Retina (tissue), 1 donor: ENCODE measurements at regions not wholly inside any gene's neighbourhood (a gene's known extent, or its start where the extent isn't known, plus 50 kb on each side); places are given as distances from the start of the nearest gene placed in this dataset.
"Not testable (repeated sequence)": the region's sequence is repeated elsewhere in the genome, so short reads cannot be mapped to it uniquely, and the experiment has no call there.

Experiments used
- DNase-seq: peaks from one replicate; pipeline ENCODE4 v3.0.0-alpha.2; 2016

- not testable (repeated sequence) for DNase-seq
These were observed 89.9 kb downstream of the PHLDA1 start for GRCh38 chr12:75941661-75942060.

GRCh38 chr12:75939016-75939642 lies 92.4 kb downstream of the PHLDA1 start:
- DNase-seq: no peak

- DNase-seq: no peak
These were observed 93.4 kb downstream of the PHLDA1 start for GRCh38 chr12:75938189-75938588.

- DNase-seq: no peak
These were observed 94.1 kb downstream of the PHLDA1 start for GRCh38 chr12:75937486-75937885.

GRCh38 chr12:75936515-75937440 lies 94.8 kb downstream of the PHLDA1 start:
- no peak for DNase-seq

- no peak for DNase-seq
These were observed 95.9 kb downstream of the PHLDA1 start for GRCh38 chr12:75935539-75936242.

GRCh38 chr12:75933101-75933500 lies 98.5 kb downstream of the PHLDA1 start:
- no peak for DNase-seq

- DNase-seq: no peak
These were observed 99.3 kb downstream of the PHLDA1 start for GRCh38 chr12:75932241-75932640.

- DNase-seq: no peak
These were observed 107.5 kb downstream of the PHLDA1 start for GRCh38 chr12:75923964-75924666.

GRCh38 chr12:75922944-75923642 lies 108.5 kb downstream of the PHLDA1 start:
- no peak for DNase-seq

GRCh38 chr12:75921622-75922289 lies 109.8 kb downstream of the PHLDA1 start:
- DNase-seq: no peak

GRCh38 chr12:75917715-75918114 lies 113.9 kb downstream of the PHLDA1 start:
- DNase-seq: no peak

- no peak for DNase-seq
These were observed 114.5 kb downstream of the PHLDA1 start for GRCh38 chr12:75917083-75917482.

- no peak for DNase-seq
These were observed 117.8 kb downstream of the PHLDA1 start for GRCh38 chr12:75913502-75914351.

- DNase-seq: peak; percentile 84
These were observed 121.6 kb downstream of the PHLDA1 start for GRCh38 chr12:75909714-75910656.

GRCh38 chr12:75908961-75909605 lies 122.5 kb downstream of the PHLDA1 start:
- DNase-seq: peak; percentile 67

- DNase-seq: no peak
These were observed 125.7 kb downstream of the PHLDA1 start for GRCh38 chr12:75905922-75906321.

- peak; percentile 59 for DNase-seq
These were observed 130.8 kb downstream of the PHLDA1 start for GRCh38 chr12:75900781-75901254.

GRCh38 chr12:75900226-75900625 lies 131.3 kb downstream of the PHLDA1 start:
- DNase-seq: peak; percentile 68
